GM03348 (cell line): ENCODE measurements at regions not wholly inside any gene's neighbourhood (a gene's known extent, or its start where the extent isn't known, plus 50 kb on each side); places are given as distances from the start of the nearest gene placed in this dataset.
"Not testable (repeated sequence)": the region's sequence is repeated elsewhere in the genome, so short reads cannot be mapped to it uniquely, and the experiment has no call there.

Experiments used
- DNase-seq: peaks from one replicate; pipeline ENCODE4 v3.0.0; 2012; ENCODE audit warnings: low spot score

DNA sequence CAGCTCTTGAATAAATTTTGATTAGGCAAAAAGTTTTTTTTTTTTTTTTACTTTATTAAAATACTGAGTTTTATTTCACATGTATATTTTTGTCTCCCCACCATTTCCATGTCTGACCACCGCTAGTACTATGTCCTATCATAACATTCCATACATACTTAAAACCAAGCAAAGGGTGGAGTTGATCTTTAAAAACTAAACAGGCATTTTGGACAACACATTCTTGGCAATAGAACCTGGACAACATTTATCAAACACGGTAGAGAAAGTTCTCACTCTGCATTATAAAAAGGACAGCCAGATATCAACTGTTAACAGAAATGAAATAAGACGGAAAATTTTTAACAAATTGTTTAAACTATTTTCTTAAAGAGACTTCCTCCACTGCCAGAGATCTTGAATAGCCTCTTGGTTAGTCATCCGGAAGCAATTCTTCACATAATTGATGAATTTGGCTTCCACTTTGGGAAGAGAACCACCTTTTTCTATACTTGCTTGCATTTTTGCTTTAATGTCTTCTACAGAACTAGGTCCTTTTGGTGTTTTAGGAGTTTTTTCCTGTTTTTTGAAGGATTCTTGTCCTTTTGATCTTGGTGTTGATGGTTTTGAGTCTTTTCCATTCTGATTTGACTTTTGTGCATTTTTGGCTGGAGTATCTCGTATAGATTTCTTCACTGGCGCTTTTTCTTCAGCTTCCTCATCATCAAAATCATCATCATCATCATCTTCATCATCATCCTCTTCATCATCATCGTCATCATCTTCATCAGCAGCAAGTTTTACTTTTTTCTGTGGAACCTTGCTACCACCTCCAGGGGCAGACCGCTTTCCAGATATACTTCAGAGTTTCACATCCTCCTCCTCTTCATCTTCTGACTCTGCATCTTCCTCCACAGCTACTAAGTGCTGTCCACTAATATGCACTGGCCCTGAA lies 58.7 kb downstream of the POU5F2 start:
- DNase-seq, result not testable (repeated sequence)

GRCh38 chr5:93681432-93681831 lies 60.0 kb downstream of the POU5F2 start:
- DNase-seq, result no peak

- peak; percentile 76 for DNase-seq
Observed at GRCh38 chr5:93677359-93677891, 64.0 kb downstream of the POU5F2 start.

- no peak for DNase-seq
Observed at GRCh38 chr5:93676704-93677103, 64.7 kb downstream of the POU5F2 start.

GRCh38 chr5:93675460-93676450 lies 65.6 kb downstream of the POU5F2 start:
- DNase-seq, result no peak

DNA sequence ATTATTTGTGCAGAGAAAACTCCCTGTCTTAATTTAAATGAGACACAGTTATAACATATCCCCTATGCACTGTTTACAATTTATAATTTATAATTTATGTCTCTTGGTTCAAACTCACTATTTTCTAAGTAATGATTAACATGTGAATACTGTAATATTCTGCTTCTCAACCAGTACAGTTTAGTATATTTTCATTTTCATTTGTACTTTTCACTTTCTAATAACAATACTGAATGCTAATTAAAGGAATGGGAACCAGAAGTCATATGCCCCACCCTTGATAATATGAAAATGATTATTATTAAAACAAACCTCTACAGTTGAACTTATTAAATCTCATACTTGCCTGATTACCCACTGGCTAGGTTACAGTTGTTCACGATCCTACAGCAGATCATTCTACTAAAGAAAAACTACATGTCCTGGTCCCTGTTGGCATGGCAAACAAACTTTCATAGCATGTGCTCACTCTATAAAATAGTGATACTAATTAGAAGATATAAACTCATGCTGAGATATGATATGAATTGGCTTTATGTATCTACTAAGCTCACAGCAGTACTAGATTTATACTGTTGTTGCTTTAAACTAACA lies 66.4 kb downstream of the POU5F2 start:
- no peak for DNase-seq

GRCh38 chr5:93674138-93674537 lies 67.3 kb downstream of the POU5F2 start:
- no peak for DNase-seq

DNA sequence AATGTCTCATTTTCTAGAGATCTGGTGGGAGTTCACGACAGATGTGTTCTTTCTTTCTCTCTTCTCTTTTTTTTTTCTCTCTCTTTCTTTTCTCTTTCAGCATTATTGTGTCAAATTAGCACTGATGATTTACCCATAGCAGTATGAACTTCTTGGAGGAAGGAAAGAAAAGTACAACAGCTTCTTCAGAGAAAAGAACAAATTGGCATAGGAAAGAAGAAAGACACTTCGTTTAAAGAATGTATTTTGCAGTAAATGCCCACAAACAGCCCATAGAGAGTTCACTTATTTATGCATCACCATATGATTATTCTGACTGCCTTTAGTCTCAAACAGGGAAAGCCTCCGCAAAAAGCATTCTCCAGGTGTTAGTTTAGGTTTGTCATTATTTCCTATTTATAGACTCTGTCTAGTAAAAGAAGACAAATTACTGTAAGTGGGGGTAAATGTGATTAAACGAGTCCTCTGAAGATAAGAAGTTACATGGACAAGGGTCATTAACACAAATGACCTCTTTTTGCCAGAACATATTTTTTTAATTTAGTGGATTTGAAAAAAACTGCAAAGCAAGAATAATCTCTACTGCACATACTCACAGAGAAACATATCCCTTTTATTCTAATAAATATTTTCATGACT lies 68.0 kb downstream of the POU5F2 start:
- DNase-seq, result no peak

- no peak for DNase-seq
Observed at GRCh38 chr5:93665648-93666047, 75.8 kb downstream of the POU5F2 start.

DNA sequence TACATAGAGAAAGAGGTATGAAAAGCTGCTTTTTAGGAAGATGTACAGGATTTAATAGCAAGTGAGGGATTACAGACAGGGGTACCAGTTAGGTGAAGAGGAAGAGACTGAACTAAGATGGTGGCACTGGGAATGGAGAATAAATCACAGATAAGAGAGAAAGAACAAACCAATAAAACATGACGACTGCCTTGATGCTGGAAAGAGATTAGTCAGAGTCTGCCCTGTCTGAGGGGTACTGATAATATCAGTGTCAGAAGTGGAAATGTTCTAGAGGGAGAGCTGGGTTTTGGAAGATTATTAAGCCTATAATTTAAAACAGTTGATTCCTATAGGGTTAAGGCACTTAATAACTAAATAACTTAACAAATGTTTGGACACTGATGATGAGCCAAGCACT lies 77.7 kb downstream of the NR2F1 start:
- DNase-seq, result no peak

GRCh38 chr5:93658044-93658443 lies 75.0 kb downstream of the NR2F1 start:
- DNase-seq, result no peak

DNA sequence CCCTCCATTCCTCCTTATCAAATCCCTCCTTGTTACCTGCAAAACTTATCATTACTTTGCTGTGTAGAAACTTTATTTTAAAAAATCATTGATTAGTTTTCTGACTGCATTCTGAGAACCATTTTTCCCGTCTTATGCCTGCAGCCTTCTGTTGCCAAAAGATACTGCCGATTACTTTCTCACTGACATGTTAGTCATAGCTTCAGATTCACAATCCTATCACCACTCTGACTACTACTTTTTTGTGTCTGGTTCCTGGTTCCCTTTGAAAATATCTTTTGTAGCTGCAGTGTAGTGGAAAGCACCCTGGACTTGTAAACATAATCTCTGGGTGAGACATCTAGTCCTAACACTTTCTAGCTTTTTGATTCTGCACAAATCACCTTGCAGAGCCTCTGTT lies 71.7 kb downstream of the NR2F1 start:
- no peak for DNase-seq

- DNase-seq, result no peak
Observed at GRCh38 chr5:93653716-93654115, 70.7 kb downstream of the NR2F1 start.

- no peak for DNase-seq
Observed at GRCh38 chr5:93649234-93649900, 66.3 kb downstream of the NR2F1 start.

- DNase-seq, result no peak
Observed at GRCh38 chr5:93644760-93645159, 61.7 kb downstream of the NR2F1 start.
